Lung (tissue), 11 donors: ENCODE measurements at regions not wholly inside any gene's neighbourhood (a gene's known extent, or its start where the extent isn't known, plus 50 kb on each side); places are given as distances from the start of the nearest gene placed in this dataset.
"Not testable (repeated sequence)": the region's sequence is repeated elsewhere in the genome, so short reads cannot be mapped to it uniquely, and the experiment has no call there.

Experiments used
- ATAC-seq: fragments of 200-7000 bp; cut with Tn5 transposase; one replicate; pipeline ENCODE4 v1.9.1; 2020; ENCODE audit warnings: moderate number of reproducible peaks; ENCODE audit not compliant: insufficient read depth, low FRiP score
- DNase-seq, 3 donors: peaks; one replicate each; pipeline ENCODE4 v3.0.0-alpha.2; 2013 to 2017
- H3K27ac ChIP-seq, 2 donors: one replicate each; pipeline ENCODE4 v1.5.1; 2013; ENCODE audit warnings: mild to moderate bottlenecking in 2 of 2, moderate library complexity in 2 of 2, control low read depth in 1 of 2, inconsistent platforms in 1 of 2, low read depth in 1 of 2, low read length in 1 of 2
- H3K27me3 ChIP-seq, 3 donors: one replicate each; pipeline ENCODE4 v1.5.1; 2013; ENCODE audit warnings: low read length in 2 of 3; ENCODE audit not compliant: control insufficient read depth in 3 of 3, insufficient read depth in 3 of 3
- H3K36me3 ChIP-seq, 4 donors: one replicate each; pipeline ENCODE4 v1.5.1; 2013; ENCODE audit warnings: low read length in 4 of 4, mild to moderate bottlenecking in 1 of 4, moderate library complexity in 1 of 4; ENCODE audit not compliant: control insufficient read depth in 4 of 4, insufficient read depth in 4 of 4
- H3K4me1 ChIP-seq, 5 donors: one replicate each; pipeline ENCODE4 v1.5.1; 2013; ENCODE audit warnings: low read length in 5 of 5, mild to moderate bottlenecking in 2 of 5, moderate library complexity in 1 of 5; ENCODE audit not compliant: control insufficient read depth in 5 of 5, insufficient read depth in 5 of 5
- H3K4me3 ChIP-seq: one replicate; pipeline ENCODE4 v1.5.1; 2013; ENCODE audit warnings: mild to moderate bottlenecking, control low read depth, moderate library complexity
- H3K9ac ChIP-seq, 2 donors: one replicate each; pipeline ENCODE4 v1.5.1; 2013; ENCODE audit warnings: low read length in 2 of 2, control low read depth in 1 of 2; ENCODE audit not compliant: insufficient read depth in 1 of 2
- H3K9me3 ChIP-seq, 4 donors: one replicate each; pipeline ENCODE4 v1.5.1; 2013; ENCODE audit warnings: low read length in 3 of 4, mild to moderate bottlenecking in 1 of 4, moderate library complexity in 1 of 4; ENCODE audit not compliant: control insufficient read depth in 4 of 4, insufficient read depth in 3 of 4
- CTCF ChIP-seq: IDR thresholded peaks from 2 replicates; pipeline ENCODE4 v1.5.1; 2012; ENCODE audit warnings: mild to moderate bottlenecking; ENCODE audit errors: control extremely low read depth, extremely low read depth
- WGBS, 2 donors: extraction: QIAGEN DNeasy Blood & Tissue Kit; methylation state at CpG; one replicate each; pipeline ENCODE4 v1.1.7; 2013; 5-methylcytosine and 5-hydroxymethylcytosine counted together
- donor health status: control.
- donor health status: control.
- donor health status: Bipolar disorder and iron deficiency.
- donor health status: healthy.
- donor health status: DM: yes; HTN: yes; CAD: no.

GRCh38 chr3:35291471-35292236, 347.7 kb upstream of the ARPP21 start:
- Histone ChIP-seq H3K27ac (no peak overlapping the region), H3K36me3 (no peaks in the 10 kb centered on the region), H3K4me1 (no peaks in the 10 kb centered on the region), H3K4me3 (no peak overlapping the region), H3K9me3 (no peaks in the 10 kb centered on the region), H3K9ac (no peak overlapping the region), H3K27me3 (no peaks in the 10 kb centered on the region)
- WGBS, 2 donors = 71 to 77% methylated on average over 4 of the region's 4 CpGs
- DNase-seq (no peak), ATAC-seq (no peak)
- TF ChIP-seq CTCF = no peak

GRCh38 chr3:35292568-35292967, 346.8 kb upstream of the ARPP21 start:
- Histone ChIP-seq H3K36me3 (no peaks in the 10 kb centered on the region), H3K27ac (no peak overlapping the region), H3K27me3 (no peaks in the 10 kb centered on the region), H3K4me1 (no peaks in the 10 kb centered on the region), H3K9ac (no peak overlapping the region), H3K9me3 (no peaks in the 10 kb centered on the region), H3K4me3 (no peak overlapping the region)
- no peak for ATAC-seq
- WGBS, 2 donors = 90% methylated on average over 3 of the region's 3 CpGs
- no peak for TF ChIP-seq CTCF
- no peak for DNase-seq

GRCh38 chr3:35295906-35296305, 343.4 kb upstream of the ARPP21 start:
- DNase-seq (no peak), ATAC-seq (no peak)
- Histone ChIP-seq H3K27ac (no peak overlapping the region), H3K9ac (no peak overlapping the region), H3K4me3 (no peak overlapping the region), H3K4me1 (no peaks in the 10 kb centered on the region), H3K36me3 (no peaks in the 10 kb centered on the region), H3K9me3 (no peaks in the 10 kb centered on the region), H3K27me3 (no peaks in the 10 kb centered on the region)
- 72 to 79% methylated on average over 2 of the region's 2 CpGs for WGBS, 2 donors
- TF ChIP-seq CTCF = no peak

GRCh38 chr3:35296533-35296932, 342.8 kb upstream of the ARPP21 start:
- Histone ChIP-seq H3K27ac (no peak overlapping the region), H3K9ac (no peak overlapping the region), H3K36me3 (no peaks in the 10 kb centered on the region), H3K4me1 (no peaks in the 10 kb centered on the region), H3K27me3 (no peaks in the 10 kb centered on the region), H3K4me3 (no peak overlapping the region), H3K9me3 (no peaks in the 10 kb centered on the region)
- DNase-seq (no peak), ATAC-seq (no peak)
- TF ChIP-seq CTCF = no peak
- 79 to 90% methylated on average over 4 of the region's 4 CpGs for WGBS, 2 donors

GRCh38 chr3:35296944-35297343, 342.4 kb upstream of the ARPP21 start:
- DNase-seq, H3K27me3 ChIP-seq, H3K4me3 ChIP-seq, ATAC-seq, H3K9ac ChIP-seq, H3K27ac ChIP-seq, H3K4me1 ChIP-seq, H3K36me3 ChIP-seq, H3K9me3 ChIP-seq: not testable (repeated sequence)
- WGBS, 2 donors = 79 to 91% methylated on average over 2 of the region's 2 CpGs
